Suprapubic skin (tissue), 4 donors: ENCODE measurements at regions not wholly inside any gene's neighbourhood (a gene's known extent, or its start where the extent isn't known, plus 50 kb on each side); places are given as distances from the start of the nearest gene placed in this dataset.

ENCODE experiments used
- DNase-seq, 2 donors: peaks; one replicate each; pipeline ENCODE4 v3.0.0-alpha.2; 2019; ENCODE audit warnings: low spot score in 2 of 2
- H3K27ac ChIP-seq: fragments of 200-600 bp; sonication (generic); one replicate; pipeline ENCODE4 v1.5.1; 2019
- H3K27me3 ChIP-seq: fragments of 200-600 bp; sonication (generic); one replicate; pipeline ENCODE4 v1.5.1; 2019
- H3K36me3 ChIP-seq: fragments of 200-600 bp; sonication (generic); one replicate; pipeline ENCODE4 v1.5.1; 2019
- H3K4me1 ChIP-seq: fragments of 200-600 bp; sonication (generic); one replicate; pipeline ENCODE4 v1.5.1; 2019
- H3K4me3 ChIP-seq: fragments of 200-600 bp; sonication (generic); one replicate; pipeline ENCODE4 v1.5.1; 2019; ENCODE audit warnings: mild to moderate bottlenecking
- H3K9me3 ChIP-seq: fragments of 200-600 bp; sonication (generic); one replicate; pipeline ENCODE4 v1.5.1; 2019
- CTCF ChIP-seq, 2 donors: fragments of 200-600 bp in 1 of 2; fragments of 450-650 bp in 1 of 2; sonication (generic) in 1 of 2; IDR thresholded peaks; one replicate each; pipeline ENCODE4 v1.5.1; 2016 to 2019; ENCODE audit warnings: antibody characterized with exemption in 2 of 2, mild to moderate bottlenecking in 1 of 2, moderate library complexity in 1 of 2
- EP300 ChIP-seq: sonication (generic); formaldehyde crosslinking; IDR thresholded peaks from one replicate; pipeline ENCODE4 v1.6.1; 2017; ENCODE audit warnings: antibody characterized with exemption
- POLR2A ChIP-seq, 2 donors: fragments of 450-650 bp; IDR thresholded peaks; one replicate each; pipeline ENCODE4 v1.6.1; 2017; ENCODE audit warnings: antibody characterized with exemption in 2 of 2, mild to moderate bottlenecking in 2 of 2, moderate library complexity in 2 of 2
- POLR2AphosphoS5 ChIP-seq, 3 donors: sonication (generic); formaldehyde crosslinking; IDR thresholded peaks; one replicate each; pipeline ENCODE4 v1.6.1; 2017; ENCODE audit warnings: antibody characterized with exemption in 3 of 3
- WGBS: methylation state at CpG from one replicate; pipeline ENCODE4 v1.1.5; 2018; 5-methylcytosine and 5-hydroxymethylcytosine counted together

- no peak for DNase-seq
- no peaks in the 10 kb centered on the region for H3K27me3 ChIP-seq
- no peaks in the 10 kb centered on the region for H3K4me1 ChIP-seq
- no peak for TF ChIP-seq EP300
- no peaks in the 10 kb centered on the region for H3K36me3 ChIP-seq
- WGBS: 77% methylated on average over 9 of the region's 9 CpGs
- H3K27ac ChIP-seq: no peak overlapping the region
- no peak overlapping the region for H3K4me3 ChIP-seq
- H3K9me3 ChIP-seq: no peaks in the 10 kb centered on the region
Observed at GRCh38 chr2:163479599-163479998, 256.2 kb downstream of the FIGN start.

GRCh38 chr2:163475815-163476214 lies 260.0 kb downstream of the FIGN start:
- Histone ChIP-seq H3K4me1 (no peaks in the 10 kb centered on the region), H3K36me3 (no peaks in the 10 kb centered on the region), H3K27ac (no peak overlapping the region), H3K9me3 (no peaks in the 10 kb centered on the region), H3K4me3 (no peak overlapping the region), H3K27me3 (no peaks in the 10 kb centered on the region)
- DNase-seq: no peak
- TF ChIP-seq CTCF (IDR thresholded peaks at IDR 0.05) (no peak), POLR2AphosphoS5 (IDR thresholded peaks at IDR 0.05) (no peak), POLR2A (IDR thresholded peaks at IDR 0.05) (no peak), EP300 (no peak)
- 87% methylated on average over 3 of the region's 3 CpGs for WGBS

DNA sequence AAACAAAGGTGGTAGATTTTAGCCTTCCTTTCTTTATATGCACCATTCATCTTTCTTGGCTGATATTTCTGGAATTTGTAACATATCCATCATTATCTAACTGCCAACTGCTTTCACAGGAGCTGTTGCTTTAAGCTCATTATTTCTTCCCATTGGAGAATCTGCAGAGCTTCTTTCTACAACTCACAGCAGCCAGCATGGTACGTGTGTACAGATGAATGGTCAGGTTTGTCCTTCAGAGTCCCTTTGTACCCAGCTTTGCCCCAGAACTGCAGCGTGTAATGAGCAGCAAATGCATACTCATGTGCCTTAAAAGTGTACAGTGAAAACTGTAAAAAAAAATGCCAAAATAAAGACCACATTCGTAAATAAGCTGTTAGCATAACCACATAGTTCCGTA lies 260.9 kb downstream of the FIGN start:
- Histone ChIP-seq H3K4me3 (no peak overlapping the region), H3K36me3 (no peaks in the 10 kb centered on the region), H3K27ac (no peak overlapping the region), H3K4me1 (no peaks in the 10 kb centered on the region), H3K27me3 (no peaks in the 10 kb centered on the region), H3K9me3 (no peaks in the 10 kb centered on the region)
- no peak for DNase-seq
- TF ChIP-seq POLR2A (IDR thresholded peaks at IDR 0.05) (no peak), CTCF (IDR thresholded peaks at IDR 0.05) (no peak), EP300 (no peak), POLR2AphosphoS5 (IDR thresholded peaks at IDR 0.05) (no peak)
- 78% methylated on average over 4 of the region's 4 CpGs for WGBS

DNA sequence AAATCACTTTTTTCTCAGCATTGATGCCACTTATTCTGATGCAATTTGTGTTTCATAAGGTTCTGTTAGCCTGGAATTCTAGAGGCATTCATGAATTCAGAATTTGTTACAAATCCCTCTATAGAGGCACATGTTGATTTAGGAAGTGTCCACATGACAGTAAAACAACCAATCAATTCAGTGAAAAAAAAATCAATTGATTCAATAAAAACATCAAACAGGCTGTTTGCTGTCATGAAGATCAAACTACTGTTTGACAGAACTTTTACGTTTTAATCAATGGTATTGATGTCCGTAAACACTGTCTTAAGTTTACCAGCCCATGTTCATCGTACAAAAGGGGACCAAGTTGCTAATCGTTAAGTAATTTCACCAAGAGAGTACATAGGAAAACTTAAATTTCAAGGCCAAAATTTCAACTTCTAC lies 261.5 kb downstream of the FIGN start:
- Histone ChIP-seq H3K36me3 (no peaks in the 10 kb centered on the region), H3K27me3 (no peaks in the 10 kb centered on the region), H3K9me3 (no peaks in the 10 kb centered on the region), H3K4me1 (no peaks in the 10 kb centered on the region), H3K27ac (no peak overlapping the region), H3K4me3 (no peak overlapping the region)
- WGBS: 85% methylated on average over 4 of the region's 4 CpGs
- no peak for TF ChIP-seq POLR2AphosphoS5 (IDR thresholded peaks at IDR 0.05)
- no peak for DNase-seq

DNA sequence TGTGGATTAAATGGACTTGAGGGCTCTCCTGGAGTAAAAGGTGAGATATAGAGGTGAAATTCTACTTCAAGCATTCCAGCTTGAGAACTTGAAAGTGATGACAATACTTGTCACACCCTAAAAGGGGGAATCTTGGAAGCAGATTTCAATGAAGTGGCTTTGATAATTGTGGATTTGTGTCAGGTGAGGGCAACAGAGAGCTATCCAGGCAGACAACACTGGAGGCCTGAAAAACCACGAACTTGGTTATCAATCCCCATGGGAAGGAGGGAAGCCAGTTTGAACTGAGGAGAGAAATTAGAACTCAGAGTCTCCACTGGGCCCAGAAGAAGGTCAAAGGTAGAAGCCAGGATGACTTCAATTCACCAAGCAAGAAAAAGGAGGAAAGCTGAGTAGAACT lies 263.9 kb downstream of the FIGN start:
- TF ChIP-seq EP300 (no peak), CTCF (IDR thresholded peaks at IDR 0.05) (no peak), POLR2A (IDR thresholded peaks at IDR 0.05) (no peak), POLR2AphosphoS5 (IDR thresholded peaks at IDR 0.05) (no peak)
- H3K4me3 ChIP-seq: no peak overlapping the region
- H3K27me3 ChIP-seq: no peaks in the 10 kb centered on the region
- H3K36me3 ChIP-seq: no peaks in the 10 kb centered on the region
- no peak overlapping the region for H3K27ac ChIP-seq
- DNase-seq: no peak
- H3K4me1 ChIP-seq: no peaks in the 10 kb centered on the region
- no peaks in the 10 kb centered on the region for H3K9me3 ChIP-seq
- 20% methylated on average over 1 of the region's 1 CpG for WGBS

- Histone ChIP-seq H3K9me3 (no peaks in the 10 kb centered on the region), H3K4me3 (no peak overlapping the region), H3K36me3 (no peaks in the 10 kb centered on the region), H3K4me1 (no peaks in the 10 kb centered on the region), H3K27ac (no peak overlapping the region), H3K27me3 (no peaks in the 10 kb centered on the region)
- 18% methylated on average over 3 of the region's 3 CpGs for WGBS
- DNase-seq: no peak
- TF ChIP-seq CTCF (IDR thresholded peaks at IDR 0.05) (no peak), POLR2A (IDR thresholded peaks at IDR 0.05) (no peak), POLR2AphosphoS5 (IDR thresholded peaks at IDR 0.05) (no peak), EP300 (no peak)
Observed at GRCh38 chr2:163469561-163469962, 266.2 kb downstream of the FIGN start.
